DMS114 treated with DMSO at 0.1 percent for 48 hours (cell line): ENCODE measurements at regions not wholly inside any gene's neighbourhood (a gene's known extent, or its start where the extent isn't known, plus 50 kb on each side); places are given as distances from the start of the nearest gene placed in this dataset.

Experiments used
- DNase-seq: peaks from one replicate; lab custom pipeline; 2025; ENCODE audit not compliant: unreplicated experiment; lab: John Stamatoyannopoulos, UW

- DNase-seq, result no peak
These were observed 1691.8 kb upstream of the SLC39A10 start for GRCh38 chr2:193965263-193965662.

- DNase-seq, result peak; percentile 10
These were observed 1693.4 kb upstream of the SLC39A10 start for GRCh38 chr2:193963472-193964119.

- no peak for DNase-seq
These were observed 1710.2 kb upstream of the SLC39A10 start for GRCh38 chr2:193946806-193947205.

- no peak for DNase-seq
These were observed 1713.5 kb upstream of the SLC39A10 start for GRCh38 chr2:193943406-193943960.

GRCh38 chr2:193935114-193935513 lies 1721.9 kb upstream of the SLC39A10 start:
- DNase-seq, result no peak

- DNase-seq, result no peak
These were observed 1727.9 kb upstream of the SLC39A10 start for GRCh38 chr2:193929131-193929530.

- DNase-seq, result no peak
These were observed 1712.8 kb upstream of the TMEFF2 start for GRCh38 chr2:193907561-193907960.

- no peak for DNase-seq
These were observed 1705.6 kb upstream of the TMEFF2 start for GRCh38 chr2:193900292-193900691.

GRCh38 chr2:193895226-193895625 lies 1700.5 kb upstream of the TMEFF2 start:
- no peak for DNase-seq

- DNase-seq, result no peak
These were observed 1699.3 kb upstream of the TMEFF2 start for GRCh38 chr2:193894081-193894480.

- DNase-seq, result no peak
These were observed 1696.3 kb upstream of the TMEFF2 start for GRCh38 chr2:193891023-193891422.

- no peak for DNase-seq
These were observed 1690.7 kb upstream of the TMEFF2 start for GRCh38 chr2:193885419-193885818.

GRCh38 chr2:193883820-193884219 lies 1689.1 kb upstream of the TMEFF2 start:
- no peak for DNase-seq

GRCh38 chr2:193876980-193877379 lies 1682.2 kb upstream of the TMEFF2 start:
- DNase-seq, result no peak

- DNase-seq, result no peak
These were observed 1674.8 kb upstream of the TMEFF2 start for GRCh38 chr2:193869564-193869963.

GRCh38 chr2:193868833-193869232 lies 1674.1 kb upstream of the TMEFF2 start:
- no peak for DNase-seq

GRCh38 chr2:193868132-193868531 lies 1673.4 kb upstream of the TMEFF2 start:
- no peak for DNase-seq

GRCh38 chr2:193867454-193867853 lies 1672.7 kb upstream of the TMEFF2 start:
- DNase-seq, result no peak

- DNase-seq, result no peak
These were observed 1666.8 kb upstream of the TMEFF2 start for GRCh38 chr2:193861557-193861956.

- DNase-seq, result no peak
These were observed 1653.3 kb upstream of the TMEFF2 start for GRCh38 chr2:193847991-193848390.

GRCh38 chr2:193847130-193847529 lies 1652.4 kb upstream of the TMEFF2 start:
- DNase-seq, result no peak

- no peak for DNase-seq
These were observed 1650.9 kb upstream of the TMEFF2 start for GRCh38 chr2:193845604-193846003.

GRCh38 chr2:193843675-193844074 lies 1648.9 kb upstream of the TMEFF2 start:
- no peak for DNase-seq
